ENCODE measurements at regions not wholly inside any gene's neighbourhood (a gene's known extent, or its start where the extent isn't known, plus 50 kb on each side); places are given as distances from the start of the nearest gene placed in this dataset.

DNA sequence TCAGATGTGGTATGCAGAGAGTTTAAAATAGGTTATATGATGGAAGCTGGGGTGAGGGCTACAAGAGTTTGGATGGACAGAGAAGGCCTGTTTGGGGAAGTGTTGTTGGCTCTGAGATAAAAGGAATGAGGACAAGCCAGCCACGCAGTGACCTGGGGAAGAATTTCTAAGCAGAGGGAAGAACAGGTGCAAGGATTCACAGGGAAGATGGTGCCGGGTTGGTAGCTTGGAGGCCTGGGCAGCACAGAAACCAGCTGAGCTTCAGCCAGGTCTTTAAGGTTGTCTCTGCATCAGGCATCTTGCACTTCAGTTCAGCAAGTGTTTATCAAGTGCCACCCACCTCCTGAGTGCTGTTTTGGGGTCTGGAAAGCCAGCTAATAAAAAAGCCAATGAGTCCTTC lies 1163.7 kb downstream of the AACS start:
- no peak overlapping the region for H3K27ac ChIP-seq (ENCODE audit: low read length)
- no peak overlapping the region for H3K9ac ChIP-seq (ENCODE audit: low read length)
- no peaks in the 10 kb centered on the region for H3K36me3 ChIP-seq (ENCODE audit: insufficient read depth, low read length)
- TF ChIP-seq, protein P1, sequence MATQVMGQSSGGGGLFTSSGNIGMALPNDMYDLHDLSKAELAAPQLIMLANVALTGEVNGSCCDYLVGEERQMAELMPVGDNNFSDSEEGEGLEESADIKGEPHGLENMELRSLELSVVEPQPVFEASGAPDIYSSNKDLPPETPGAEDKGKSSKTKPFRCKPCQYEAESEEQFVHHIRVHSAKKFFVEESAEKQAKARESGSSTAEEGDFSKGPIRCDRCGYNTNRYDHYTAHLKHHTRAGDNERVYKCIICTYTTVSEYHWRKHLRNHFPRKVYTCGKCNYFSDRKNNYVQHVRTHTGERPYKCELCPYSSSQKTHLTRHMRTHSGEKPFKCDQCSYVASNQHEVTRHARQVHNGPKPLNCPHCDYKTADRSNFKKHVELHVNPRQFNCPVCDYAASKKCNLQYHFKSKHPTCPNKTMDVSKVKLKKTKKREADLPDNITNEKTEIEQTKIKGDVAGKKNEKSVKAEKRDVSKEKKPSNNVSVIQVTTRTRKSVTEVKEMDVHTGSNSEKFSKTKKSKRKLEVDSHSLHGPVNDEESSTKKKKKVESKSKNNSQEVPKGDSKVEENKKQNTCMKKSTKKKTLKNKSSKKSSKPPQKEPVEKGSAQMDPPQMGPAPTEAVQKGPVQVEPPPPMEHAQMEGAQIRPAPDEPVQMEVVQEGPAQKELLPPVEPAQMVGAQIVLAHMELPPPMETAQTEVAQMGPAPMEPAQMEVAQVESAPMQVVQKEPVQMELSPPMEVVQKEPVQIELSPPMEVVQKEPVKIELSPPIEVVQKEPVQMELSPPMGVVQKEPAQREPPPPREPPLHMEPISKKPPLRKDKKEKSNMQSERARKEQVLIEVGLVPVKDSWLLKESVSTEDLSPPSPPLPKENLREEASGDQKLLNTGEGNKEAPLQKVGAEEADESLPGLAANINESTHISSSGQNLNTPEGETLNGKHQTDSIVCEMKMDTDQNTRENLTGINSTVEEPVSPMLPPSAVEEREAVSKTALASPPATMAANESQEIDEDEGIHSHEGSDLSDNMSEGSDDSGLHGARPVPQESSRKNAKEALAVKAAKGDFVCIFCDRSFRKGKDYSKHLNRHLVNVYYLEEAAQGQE (IDR thresholded peaks at IDR 0.05; ENCODE audit: borderline replicate concordance): no peak
- TF ChIP-seq RAD21 (conservative IDR thresholded peaks at IDR 0.05): no peak
- no peak for TF ChIP-seq POLR2AphosphoS5 (IDR thresholded peaks at IDR 0.05)
- TF ChIP-seq EZH2 (IDR thresholded peaks at IDR 0.05; ENCODE audit: borderline replicate concordance, insufficient read depth, low read length, poor library complexity, severe bottlenecking): no peak
- no peak for TF ChIP-seq MXI1 (conservative IDR thresholded peaks at IDR 0.05; ENCODE audit: poor library complexity, severe bottlenecking)
- TF ChIP-seq EP300 (conservative IDR thresholded peaks at IDR 0.05; ENCODE audit: poor library complexity, severe bottlenecking): no peak
- TF ChIP-seq TAF1 (IDR thresholded peaks at IDR 0.05; ENCODE audit: low read depth): no peak
- no peak for TF ChIP-seq SMC3 (conservative IDR thresholded peaks at IDR 0.05; ENCODE audit: poor library complexity)
- no peak overlapping the region for H3K4me3 ChIP-seq (ENCODE audit: low read length)
- no peaks in the 10 kb centered on the region for H3F3A ChIP-seq (ENCODE audit: insufficient read depth, low read length, poor library complexity, severe bottlenecking)
- H3K4me2 ChIP-seq (ENCODE audit: low read length): no peak overlapping the region
- H3K9me2 ChIP-seq (ENCODE audit: insufficient read depth, low read length): no peaks in the 10 kb centered on the region
- H3K9me3 ChIP-seq (ENCODE audit: low read length): no peaks in the 10 kb centered on the region
- no peaks in the 10 kb centered on the region for H3K27me3 ChIP-seq (ENCODE audit: insufficient read depth, low read depth, low read length)
- no peak overlapping the region for H2AFZ ChIP-seq (ENCODE audit: low read depth, low read length)
- H3K79me2 ChIP-seq (replicated peaks; ENCODE audit: insufficient read depth, low read length): no peaks in the 10 kb centered on the region
- H4K20me1 ChIP-seq (ENCODE audit: insufficient read depth): no peaks in the 10 kb centered on the region

DNA sequence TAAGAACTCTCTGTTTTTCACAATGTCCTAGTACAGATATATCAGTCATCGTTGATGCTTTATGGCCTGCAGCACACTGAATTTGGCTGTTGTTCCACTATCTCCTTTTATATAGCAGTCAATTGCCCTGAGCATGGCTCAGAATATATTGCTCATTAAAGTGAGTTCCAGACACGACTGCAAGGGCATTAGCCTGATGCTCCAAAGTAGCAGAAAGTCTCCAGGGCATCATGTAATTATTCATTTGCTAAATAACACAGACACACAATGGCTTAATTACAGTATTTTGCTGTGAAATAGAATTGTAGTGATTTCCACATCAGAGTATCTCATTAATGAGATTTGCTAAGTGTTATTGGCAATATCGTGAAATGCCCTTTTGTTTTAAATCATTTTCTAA lies 1167.5 kb downstream of the AACS start:
- Histone ChIP-seq H3K9ac (ENCODE audit: low read length) (no peak overlapping the region), H2AFZ (ENCODE audit: low read depth, low read length) (no peak overlapping the region), H3K4me3 (ENCODE audit: low read length) (no peak overlapping the region), H4K20me1 (ENCODE audit: insufficient read depth) (no peaks in the 10 kb centered on the region), H3K36me3 (ENCODE audit: insufficient read depth, low read length) (no peaks in the 10 kb centered on the region), H3F3A (ENCODE audit: insufficient read depth, low read length, poor library complexity, severe bottlenecking) (no peaks in the 10 kb centered on the region), H3K9me3 (ENCODE audit: low read length) (no peaks in the 10 kb centered on the region), H3K27ac (ENCODE audit: low read length) (no peak overlapping the region), H3K4me2 (ENCODE audit: low read length) (no peak overlapping the region), H3K9me2 (ENCODE audit: insufficient read depth, low read length) (no peaks in the 10 kb centered on the region), H3K79me2 (replicated peaks; ENCODE audit: insufficient read depth, low read length) (no peaks in the 10 kb centered on the region), H3K27me3 (ENCODE audit: insufficient read depth, low read depth, low read length) (no peaks in the 10 kb centered on the region)
- TF ChIP-seq, protein P2, sequence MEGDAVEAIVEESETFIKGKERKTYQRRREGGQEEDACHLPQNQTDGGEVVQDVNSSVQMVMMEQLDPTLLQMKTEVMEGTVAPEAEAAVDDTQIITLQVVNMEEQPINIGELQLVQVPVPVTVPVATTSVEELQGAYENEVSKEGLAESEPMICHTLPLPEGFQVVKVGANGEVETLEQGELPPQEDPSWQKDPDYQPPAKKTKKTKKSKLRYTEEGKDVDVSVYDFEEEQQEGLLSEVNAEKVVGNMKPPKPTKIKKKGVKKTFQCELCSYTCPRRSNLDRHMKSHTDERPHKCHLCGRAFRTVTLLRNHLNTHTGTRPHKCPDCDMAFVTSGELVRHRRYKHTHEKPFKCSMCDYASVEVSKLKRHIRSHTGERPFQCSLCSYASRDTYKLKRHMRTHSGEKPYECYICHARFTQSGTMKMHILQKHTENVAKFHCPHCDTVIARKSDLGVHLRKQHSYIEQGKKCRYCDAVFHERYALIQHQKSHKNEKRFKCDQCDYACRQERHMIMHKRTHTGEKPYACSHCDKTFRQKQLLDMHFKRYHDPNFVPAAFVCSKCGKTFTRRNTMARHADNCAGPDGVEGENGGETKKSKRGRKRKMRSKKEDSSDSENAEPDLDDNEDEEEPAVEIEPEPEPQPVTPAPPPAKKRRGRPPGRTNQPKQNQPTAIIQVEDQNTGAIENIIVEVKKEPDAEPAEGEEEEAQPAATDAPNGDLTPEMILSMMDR (IDR thresholded peaks at IDR 0.05; ENCODE audit: poor library complexity, severe bottlenecking): no peak
- no peak for TF ChIP-seq EP300 (conservative IDR thresholded peaks at IDR 0.05; ENCODE audit: poor library complexity, severe bottlenecking)
- no peak for TF ChIP-seq TAF1 (IDR thresholded peaks at IDR 0.05; ENCODE audit: low read depth)
- TF ChIP-seq POLR2AphosphoS5 (IDR thresholded peaks at IDR 0.05): no peak
- no peak for TF ChIP-seq MXI1 (conservative IDR thresholded peaks at IDR 0.05; ENCODE audit: poor library complexity, severe bottlenecking)
- TF ChIP-seq EZH2 (IDR thresholded peaks at IDR 0.05; ENCODE audit: borderline replicate concordance, insufficient read depth, low read length, poor library complexity, severe bottlenecking): no peak
- TF ChIP-seq, protein P1 (IDR thresholded peaks at IDR 0.05; ENCODE audit: borderline replicate concordance): no peak
- TF ChIP-seq SMC3 (conservative IDR thresholded peaks at IDR 0.05; ENCODE audit: poor library complexity): no peak
- TF ChIP-seq RAD21 (conservative IDR thresholded peaks at IDR 0.05): no peak
